ENCODE measurements at regions not wholly inside any gene's neighbourhood (a gene's known extent, or its start where the extent isn't known, plus 50 kb on each side); places are given as distances from the start of the nearest gene placed in this dataset.
"Not testable (repeated sequence)": the region's sequence is repeated elsewhere in the genome, so short reads cannot be mapped to it uniquely, and the experiment has no call there.

DNA sequence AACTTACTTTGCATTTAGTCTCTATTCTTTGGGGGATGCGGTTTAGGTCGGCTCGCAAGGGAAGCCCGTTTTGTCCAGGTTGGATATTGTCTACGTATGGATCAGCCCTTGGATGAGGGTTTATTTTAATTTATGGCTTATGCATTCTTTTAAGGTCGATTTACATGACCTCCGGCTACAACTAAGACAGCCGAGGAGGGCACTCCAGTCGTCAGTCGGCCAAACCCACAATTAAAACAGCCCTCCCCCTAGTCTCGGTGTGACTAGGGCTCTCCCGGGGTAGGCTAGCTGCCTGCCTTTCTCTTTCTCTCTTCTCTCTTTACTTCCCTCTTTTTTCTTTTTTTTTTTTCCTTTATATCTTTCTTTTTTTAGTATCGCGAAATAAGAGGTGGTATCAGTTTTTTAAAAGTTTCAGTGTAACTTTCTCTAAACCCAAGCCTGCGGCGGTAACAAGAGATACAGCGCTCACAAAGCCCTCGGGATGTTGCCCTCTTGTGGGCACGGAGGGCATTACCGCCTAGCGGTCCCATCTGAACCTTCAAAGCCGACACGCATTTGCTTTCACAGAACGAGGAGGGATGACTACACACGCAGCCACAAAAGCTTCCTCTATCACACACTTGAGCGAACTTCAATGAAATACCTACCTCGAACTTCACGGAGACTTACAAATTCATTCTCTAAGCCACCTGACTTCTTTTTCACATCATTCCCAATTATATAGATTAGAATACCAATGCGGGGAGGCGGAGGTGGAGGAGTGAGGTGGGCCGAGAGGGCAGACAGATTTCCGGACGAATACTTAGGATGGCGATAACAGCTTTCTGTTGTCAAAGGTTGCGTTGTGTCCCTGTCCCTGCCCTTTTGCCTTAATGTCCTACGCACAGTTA lies 132.3 kb upstream of the C11orf58 start:
- peak; percentile 87 to 89 for DNase-seq (ENCODE audit: low read depth in 2 of 2)

DNA sequence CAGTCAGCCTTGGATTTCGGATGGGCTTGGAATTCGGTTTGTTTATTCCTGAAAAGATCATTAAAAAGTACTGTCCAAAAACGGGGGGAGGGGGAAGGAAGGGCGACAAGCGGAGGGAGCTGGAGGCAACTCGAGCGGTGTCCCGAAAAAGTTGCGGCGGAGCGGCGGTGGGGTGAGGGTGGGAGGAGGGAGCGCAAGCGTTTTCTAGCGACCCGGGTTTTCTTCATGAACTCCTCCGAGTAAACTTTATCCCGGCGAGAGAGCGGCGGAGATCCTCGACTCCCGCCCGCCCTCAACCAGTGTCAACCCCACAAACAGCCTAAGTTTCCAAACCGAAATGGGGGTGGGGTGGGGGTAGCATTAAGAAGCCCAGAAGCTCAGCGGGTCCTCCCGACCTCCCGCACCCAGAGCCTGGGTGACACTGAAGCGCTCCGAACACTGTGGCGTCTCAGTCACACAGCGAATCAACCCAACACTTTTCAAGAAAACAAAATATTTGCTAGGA lies 133.0 kb upstream of the C11orf58 start:
- peak in 1 of 2 experiments; percentile 11 for DNase-seq (ENCODE audit: low read depth in 2 of 2)

DNA sequence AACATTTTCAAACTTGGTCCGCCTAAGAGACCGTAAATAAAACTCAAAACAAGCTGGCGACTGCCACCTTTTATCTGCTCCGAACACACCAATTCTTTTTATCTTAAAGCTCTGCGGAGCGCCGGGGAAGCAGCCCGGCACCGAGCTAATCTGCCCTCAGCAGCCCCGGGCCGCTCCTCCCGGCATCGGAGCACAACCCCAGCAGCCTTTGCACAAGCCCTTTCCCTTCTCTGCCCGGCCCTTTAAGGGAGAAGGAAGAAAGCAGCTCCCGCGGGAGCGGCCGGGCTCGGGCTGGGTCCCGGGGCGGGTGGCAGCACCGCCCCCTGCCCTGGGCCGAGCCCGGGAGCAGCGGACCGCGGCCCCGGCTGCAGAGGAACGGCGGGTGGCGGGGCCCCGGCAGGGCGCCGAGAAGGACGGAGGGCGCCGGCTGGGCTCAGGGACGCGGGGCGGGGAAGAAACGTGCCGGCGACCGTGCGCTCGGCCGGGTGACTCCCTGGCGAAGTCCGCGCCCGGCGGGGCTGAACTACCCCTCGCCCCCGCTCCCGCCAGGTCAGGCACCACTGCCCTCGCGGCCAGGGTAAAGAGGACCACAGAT lies 133.6 kb upstream of the C11orf58 start:
- no peak for DNase-seq (ENCODE audit: low read depth in 2 of 2)

DNA sequence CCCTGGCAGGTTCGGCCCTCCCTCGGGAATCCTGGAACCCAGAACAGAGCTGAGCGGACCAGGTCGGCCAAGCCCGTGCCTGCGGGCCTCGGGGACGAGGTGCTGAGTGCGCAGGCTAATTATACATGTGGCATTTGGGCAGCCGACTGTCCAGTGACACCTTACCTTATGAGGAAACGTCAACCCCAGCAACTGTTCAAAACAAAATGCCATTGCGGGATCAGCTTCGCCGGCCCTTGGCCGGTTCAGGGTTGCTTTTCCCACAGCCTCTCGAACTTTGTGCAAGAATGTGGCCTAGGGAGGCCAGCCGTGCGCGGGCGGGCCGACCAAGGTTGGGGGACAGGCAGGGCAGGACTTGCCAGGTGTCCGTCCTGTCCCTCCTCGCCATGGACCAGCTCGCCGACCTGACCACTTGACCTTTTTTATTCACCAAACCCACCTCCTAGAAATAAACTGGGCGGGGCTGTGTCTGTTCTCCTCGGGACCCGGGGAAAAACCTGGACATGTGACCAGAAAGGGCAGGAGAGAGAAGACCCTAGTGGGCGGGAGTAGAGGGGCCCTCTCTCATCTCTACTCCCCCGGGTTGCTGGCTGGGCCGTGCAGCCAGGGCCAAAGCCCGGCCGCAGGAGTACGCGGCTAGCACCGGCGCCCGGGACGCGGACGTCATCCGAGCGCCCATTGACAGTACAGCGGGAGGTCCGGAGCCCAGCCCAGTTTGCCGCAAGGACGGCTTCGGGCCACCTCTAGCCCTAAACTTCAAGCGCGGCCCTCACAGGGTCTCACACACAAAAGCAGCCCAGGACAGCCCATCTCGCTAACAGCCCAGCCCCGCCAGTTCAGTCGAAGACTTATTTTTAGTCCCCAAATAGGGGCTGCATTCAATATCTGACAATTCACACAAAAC lies 134.3 kb upstream of the C11orf58 start:
- no peak for DNase-seq (ENCODE audit: low read depth in 2 of 2)

DNA sequence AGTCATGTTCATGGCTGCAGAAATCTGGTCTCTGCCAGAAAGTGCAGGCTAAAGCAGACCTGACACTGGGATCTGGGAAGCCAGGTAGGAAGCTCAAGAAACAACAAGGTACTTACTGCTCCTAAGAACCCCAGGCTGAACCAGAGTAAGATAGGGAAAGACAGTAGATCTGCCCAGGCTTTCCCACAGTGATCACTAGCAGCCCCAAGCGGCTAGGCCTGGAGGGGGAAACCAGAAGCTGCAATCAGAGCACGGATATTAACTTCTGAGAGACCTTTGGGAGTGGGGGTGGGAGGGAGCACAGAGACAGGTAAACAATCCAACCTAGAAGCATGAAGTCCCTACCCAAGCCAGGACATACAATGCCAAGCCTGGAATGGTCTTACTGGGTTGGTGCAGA lies 135.2 kb upstream of the C11orf58 start:
- no peak for DNase-seq (ENCODE audit: low read depth in 2 of 2)

DNA sequence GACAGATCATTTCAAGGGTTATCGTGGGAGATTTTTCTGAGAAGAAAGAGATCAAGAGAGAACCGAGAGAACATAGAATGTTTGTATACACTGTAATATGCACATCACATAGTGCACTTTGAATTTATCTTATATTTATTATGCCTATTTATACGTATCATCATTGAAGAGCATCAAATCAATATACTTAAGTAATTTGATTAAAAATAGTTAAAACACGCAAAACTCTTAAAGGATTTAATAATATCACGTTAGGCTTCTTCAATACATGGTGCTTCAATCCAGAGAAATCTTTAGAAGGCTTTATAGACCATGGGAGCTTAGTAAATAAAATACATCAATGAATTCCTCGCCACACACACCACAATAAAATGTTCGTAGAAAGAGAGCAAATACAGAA lies 139.5 kb upstream of the C11orf58 start:
- DNase-seq (ENCODE audit: low read depth in 2 of 2), result no peak

DNA sequence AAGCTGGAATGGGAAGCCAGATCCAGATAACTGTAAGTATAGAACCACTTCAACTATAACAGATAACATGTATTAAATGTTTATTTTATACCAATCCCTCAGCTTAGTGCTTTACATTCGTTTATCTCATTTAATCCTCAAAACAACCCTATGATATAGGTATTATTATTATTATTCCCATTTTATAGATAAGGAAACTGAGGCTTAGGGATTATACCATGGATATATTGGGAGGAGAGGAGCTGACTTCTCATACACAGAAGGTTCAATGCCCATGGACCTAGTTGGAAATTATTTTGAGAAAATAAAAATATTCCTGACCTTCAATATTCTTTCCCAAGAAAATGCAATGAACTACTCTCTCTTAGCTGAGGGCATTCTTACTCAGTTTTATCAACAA lies 140.4 kb upstream of the C11orf58 start:
- DNase-seq (ENCODE audit: low read depth in 2 of 2), result no peak

DNA sequence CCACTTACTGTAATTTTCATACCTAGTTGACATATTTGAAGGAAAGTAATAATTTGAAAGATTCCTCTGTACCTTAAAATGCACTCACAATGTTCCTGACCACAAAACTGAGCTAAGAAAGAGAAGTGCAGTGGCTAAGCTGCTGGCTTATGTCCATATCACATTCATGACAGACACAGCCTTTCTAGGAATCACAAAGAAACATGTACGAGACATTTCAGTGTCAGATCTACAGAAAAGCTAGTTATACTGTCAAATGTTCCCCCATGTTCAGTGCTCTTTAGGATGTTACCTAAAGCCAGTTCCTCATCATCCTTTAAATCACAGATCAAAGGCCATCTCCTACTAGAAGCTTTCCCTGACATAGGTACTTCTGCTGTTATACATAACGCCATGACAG lies 142.2 kb upstream of the C11orf58 start:
- DNase-seq (ENCODE audit: low read depth in 2 of 2), result no peak

DNA sequence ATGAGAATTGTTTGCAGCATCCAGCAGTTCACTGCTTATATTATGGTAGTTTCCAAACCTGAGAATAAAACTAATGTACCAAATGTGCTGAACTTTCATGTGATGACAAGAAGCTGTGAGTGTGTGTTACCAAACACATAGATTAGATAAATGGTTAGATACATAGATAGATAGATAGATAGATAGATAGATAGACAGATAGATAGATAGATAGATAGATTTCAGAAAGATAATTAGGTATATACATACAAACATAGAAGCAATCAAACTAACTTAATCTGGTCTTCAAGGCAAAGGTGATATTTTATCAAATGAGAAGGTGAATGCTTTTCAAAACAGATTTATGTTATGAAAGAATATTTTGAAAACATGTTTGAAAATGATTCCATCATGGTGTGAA lies 147.3 kb upstream of the C11orf58 start:
- no peak for DNase-seq (ENCODE audit: low read depth in 2 of 2)

DNA sequence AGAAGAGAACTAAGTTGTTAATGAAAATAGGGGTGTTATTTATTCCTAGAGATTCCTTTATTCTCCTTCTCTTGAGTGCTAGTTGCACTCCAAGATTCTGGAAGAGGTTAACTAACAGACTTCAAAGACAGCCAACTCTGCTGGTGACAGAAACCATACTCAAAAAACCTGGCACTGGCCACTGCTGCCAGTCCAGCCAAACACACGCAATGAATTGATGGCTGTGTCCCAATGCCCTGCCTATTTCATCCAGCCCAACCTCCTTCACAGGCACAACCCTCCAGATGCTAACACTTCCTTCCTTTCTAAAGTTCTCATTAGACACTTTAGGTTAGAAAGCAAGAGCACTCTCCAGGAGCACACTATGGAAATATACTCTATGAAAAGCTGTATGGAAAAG lies 150.8 kb upstream of the C11orf58 start:
- no peak for DNase-seq (ENCODE audit: low read depth in 2 of 2)

DNA sequence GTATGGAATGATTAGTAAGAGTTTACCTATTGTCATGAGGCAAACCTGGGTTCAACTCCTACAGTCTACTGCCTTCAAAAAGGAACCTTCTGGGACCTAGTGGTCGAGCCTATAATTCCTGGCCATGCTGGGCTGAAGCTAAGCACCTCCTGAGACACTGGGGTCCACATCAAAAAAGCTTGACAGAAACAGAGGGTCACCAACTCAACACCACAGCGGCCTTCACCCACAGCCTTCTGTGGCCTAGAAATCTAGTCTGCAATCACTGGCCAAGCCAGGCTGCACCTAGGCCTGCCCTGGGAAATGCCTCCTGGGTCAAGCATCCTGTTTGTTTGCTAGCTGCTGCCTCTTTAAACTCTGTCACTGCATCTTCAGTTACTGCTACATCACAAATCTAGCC lies 153.9 kb upstream of the C11orf58 start:
- DNase-seq (ENCODE audit: low read depth in 2 of 2), result no peak

DNA sequence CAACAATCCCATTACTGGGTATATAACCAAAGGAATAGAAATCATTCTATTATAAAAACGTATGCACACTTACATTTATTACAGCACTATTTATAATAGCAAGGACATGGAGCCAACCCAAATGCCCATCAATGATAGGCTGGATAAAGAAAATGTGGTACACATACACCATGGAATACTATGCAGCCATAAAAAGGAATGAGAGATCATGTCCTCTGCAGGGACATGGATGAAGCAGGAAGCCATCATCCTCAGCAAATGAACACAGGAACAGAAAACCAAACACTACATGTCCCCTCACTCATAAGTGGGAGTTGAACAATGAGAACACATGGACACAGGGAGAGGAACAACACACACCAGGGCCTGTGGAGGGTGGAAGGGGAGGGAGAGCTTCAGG lies 157.4 kb upstream of the C11orf58 start:
- not testable (repeated sequence) for DNase-seq (ENCODE audit: low read depth in 2 of 2)

DNA sequence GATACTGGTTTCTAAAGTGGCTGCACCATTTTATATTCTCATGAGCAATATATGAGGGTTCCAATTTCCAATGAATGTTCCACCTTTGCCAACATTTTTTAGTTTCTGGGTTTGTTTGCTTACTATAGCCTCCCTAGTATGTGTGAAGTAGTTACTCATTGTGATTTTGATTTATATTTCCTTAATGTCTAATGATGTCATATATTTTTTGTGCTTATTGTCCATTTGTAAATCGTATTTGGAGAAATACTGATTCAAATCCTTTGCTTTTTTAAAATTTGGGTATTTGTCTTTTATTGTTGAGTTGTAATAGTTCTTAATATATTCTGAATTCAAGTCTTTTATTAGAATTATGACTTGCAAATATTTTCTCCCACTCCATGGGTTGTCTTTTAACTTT lies 161.0 kb upstream of the C11orf58 start:
- DNase-seq (ENCODE audit: low read depth in 2 of 2), result no peak

DNA sequence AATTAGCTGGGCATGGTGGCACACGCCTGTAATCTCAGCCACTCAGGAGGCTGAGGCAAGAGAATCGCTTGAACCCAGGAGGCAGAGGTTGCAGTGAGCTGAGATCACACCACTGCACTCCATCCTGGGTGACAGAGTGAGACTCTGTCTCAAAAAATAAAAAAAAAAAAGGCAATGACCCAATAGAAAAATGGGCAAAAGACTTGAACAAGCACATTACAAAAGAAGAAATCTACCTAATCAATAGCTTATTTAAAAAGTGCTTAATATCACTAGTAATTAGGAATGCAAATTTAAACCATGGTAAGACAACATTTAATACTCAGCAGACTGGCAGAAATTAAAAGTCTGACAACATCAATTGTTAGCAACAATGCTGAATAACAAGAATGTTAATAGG lies 163.6 kb upstream of the C11orf58 start:
- DNase-seq (ENCODE audit: low read depth in 2 of 2), result not testable (repeated sequence)

DNA sequence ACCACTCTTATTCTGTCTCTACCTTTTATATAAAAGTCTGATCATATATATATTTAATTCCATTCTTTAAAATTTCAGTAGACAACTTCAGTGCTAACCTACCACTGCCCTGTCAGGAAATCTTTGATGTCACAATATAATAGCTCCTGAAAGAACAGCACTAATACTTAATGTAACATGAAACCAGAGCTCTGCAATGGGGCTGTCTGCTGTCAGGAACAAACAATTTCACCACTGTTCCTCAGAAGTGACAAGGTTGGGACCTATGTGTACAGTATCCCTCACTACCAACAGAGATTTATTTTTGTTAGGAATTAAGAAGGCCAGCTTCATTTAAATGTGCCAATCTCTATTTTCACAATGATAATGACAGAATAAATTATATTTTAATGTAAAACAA lies 165.5 kb upstream of the C11orf58 start:
- DNase-seq (ENCODE audit: low read depth in 2 of 2), result no peak

DNA sequence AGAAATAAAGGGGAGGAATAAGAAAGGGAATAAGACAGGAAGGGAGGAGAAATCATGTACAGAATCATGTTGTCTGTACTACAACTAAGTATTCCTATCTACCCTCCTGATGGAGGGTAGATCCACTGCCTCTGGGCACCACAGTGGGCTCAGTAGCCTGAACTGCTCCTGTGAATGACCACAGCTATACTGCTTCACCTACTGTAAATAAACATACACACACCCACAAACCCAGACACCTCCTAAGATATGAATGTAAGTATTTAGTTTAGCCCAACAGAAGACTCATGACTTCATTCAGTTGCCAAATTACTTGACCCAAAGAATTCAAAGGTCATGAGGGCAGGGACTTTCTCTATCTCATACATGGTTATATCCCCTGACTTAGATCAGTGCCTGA lies 177.3 kb upstream of the C11orf58 start:
- DNase-seq (ENCODE audit: low read depth in 2 of 2), result no peak

DNA sequence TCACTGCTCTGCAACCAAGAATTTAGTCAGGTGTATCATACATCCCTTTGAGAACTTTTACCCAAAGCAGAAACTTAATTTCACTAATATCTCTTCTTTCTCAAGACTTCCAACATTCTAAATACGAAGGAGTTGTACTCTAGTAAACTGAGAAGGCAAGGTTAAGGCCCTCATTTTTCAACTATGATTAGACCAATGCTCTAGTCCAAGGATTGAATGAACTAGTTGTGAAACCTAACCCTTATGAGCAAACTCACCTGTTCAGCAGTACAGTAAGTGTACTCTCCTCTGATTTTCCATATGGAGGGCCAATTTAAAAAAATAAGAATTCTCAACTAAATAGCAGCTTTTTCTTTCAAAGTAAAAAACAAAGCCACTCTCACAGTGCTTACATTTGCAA lies 180.0 kb upstream of the C11orf58 start:
- DNase-seq (ENCODE audit: low read depth in 2 of 2), result no peak

DNA sequence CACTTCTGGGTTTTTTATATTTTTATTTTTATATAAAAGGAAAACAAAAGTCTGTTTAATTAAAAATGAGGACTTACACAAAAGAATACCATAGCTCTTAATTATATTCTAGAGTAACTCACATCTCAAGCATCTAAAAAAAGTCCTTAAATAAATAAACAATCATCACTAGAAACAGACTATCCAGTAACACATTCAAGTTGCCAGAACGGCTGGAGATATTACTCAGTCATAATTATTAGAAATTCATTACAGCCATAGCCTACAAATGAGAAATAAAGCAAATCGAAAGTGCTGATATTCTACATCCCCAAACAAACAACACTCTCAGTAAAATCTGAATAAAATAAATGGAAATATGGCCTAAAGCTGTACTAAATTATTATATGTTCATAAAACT lies 182.5 kb upstream of the C11orf58 start:
- no peak for DNase-seq (ENCODE audit: low read depth in 2 of 2)

DNA sequence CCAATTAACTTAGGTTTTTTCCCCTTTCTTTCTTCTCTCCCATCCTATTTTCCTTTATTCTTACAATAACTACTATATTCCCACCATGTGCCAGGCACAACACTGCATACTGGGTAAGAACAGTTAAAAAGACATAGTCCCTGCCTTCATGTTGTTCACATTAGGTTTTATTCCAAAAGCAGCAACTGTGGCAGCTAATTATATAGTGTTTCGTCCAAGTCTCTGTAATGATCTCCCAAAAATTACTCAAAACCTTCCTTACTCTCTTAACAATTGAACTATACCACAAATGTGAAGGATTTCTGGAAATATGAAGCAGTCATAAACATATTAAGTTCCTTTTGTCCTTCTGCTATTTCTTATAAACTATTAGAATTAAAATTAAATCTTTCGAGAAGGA lies 184.1 kb upstream of the C11orf58 start:
- no peak for DNase-seq (ENCODE audit: low read depth in 2 of 2)

DNA sequence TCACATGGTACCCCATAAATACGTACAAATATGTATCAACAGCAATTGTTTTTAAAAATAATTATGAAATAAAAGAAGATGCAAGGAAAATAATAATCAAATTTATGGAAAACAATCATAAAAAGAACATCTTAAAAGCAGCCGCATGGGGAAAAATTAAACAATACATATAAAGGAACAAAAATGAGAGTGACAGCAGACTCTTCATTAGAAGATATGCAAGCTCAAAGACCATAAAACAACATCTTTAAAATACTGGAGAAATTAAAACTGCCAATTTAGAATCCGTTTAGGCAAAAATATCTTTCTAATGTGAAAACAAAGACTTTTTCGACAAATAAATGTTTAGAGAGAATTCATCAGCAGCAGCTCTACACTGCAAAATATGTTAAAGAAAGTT lies 190.6 kb upstream of the C11orf58 start:
- DNase-seq (ENCODE audit: low read depth in 2 of 2), result no peak

DNA sequence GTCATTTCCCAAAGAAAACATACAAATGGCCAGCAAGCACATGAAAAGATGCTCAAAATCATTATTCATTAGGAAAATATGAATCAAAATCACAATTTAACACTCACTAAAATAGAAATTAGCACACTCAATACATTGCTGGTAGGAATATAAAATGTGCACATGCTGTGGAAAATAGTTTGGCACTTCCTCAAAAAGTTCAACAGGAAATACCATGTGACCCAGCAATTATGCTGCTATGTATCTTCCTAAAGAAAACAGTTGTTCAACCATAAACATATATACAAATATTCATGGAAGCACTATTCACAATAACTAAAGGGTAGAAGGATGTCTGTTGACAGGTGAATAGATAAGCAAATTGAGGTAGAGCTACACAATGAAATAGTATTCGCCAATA lies 187.3 kb upstream of the SOX6 start:
- DNase-seq (ENCODE audit: low read depth in 2 of 2), result no peak

DNA sequence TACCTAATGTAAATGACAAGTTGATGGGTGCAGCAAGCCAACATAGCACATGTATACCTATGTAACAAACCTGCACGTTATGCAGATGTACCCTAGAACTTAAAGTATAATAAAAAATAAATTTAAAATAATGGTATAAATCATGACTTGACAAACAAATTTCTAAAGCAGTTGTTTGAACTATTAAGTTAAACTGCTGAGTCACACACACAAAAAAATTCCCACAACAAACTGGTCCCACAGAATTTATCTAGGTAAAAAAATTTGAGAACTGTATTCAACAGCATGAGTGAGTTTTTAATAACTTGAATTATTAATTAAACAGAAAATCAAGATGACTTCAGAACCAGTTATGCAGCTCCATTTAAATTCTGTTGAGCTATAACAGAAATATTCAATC lies 186.0 kb upstream of the SOX6 start:
- no peak for DNase-seq (ENCODE audit: low read depth in 2 of 2)
